Kidney capillary endothelial cell (primary cell): ENCODE measurements at regions not wholly inside any gene's neighbourhood (a gene's known extent, or its start where the extent isn't known, plus 50 kb on each side); places are given as distances from the start of the nearest gene placed in this dataset.

Experiments used
- DNase-seq: peaks from one replicate; pipeline ENCODE4 v3.0.0-alpha.2; 2018; ENCODE audit warnings: low spot score

GRCh38 chr11:131121426-131122333 is 205.4 kb upstream of the SNX19 start:
- DNase-seq = no peak

GRCh38 chr11:131122448-131122847 is 206.2 kb upstream of the SNX19 start:
- DNase-seq = no peak

GRCh38 chr11:131129474-131129873 is 213.2 kb upstream of the SNX19 start:
- DNase-seq = no peak

GRCh38 chr11:131135611-131136010 is 219.3 kb upstream of the SNX19 start:
- DNase-seq = no peak

GRCh38 chr11:131136486-131136885 is 220.2 kb upstream of the SNX19 start:
- DNase-seq = no peak

- DNase-seq = no peak
These were observed 220.8 kb upstream of the SNX19 start for GRCh38 chr11:131137046-131137445.

- no peak for DNase-seq
These were observed 222.5 kb upstream of the SNX19 start for GRCh38 chr11:131138731-131139130.

GRCh38 chr11:131145791-131146190 is 224.6 kb upstream of the NTM start:
- DNase-seq = no peak

GRCh38 chr11:131146827-131147490 is 223.5 kb upstream of the NTM start:
- DNase-seq = no peak

GRCh38 chr11:131154351-131154750 is 216.1 kb upstream of the NTM start:
- no peak for DNase-seq

GRCh38 chr11:131157678-131158077 is 212.7 kb upstream of the NTM start:
- DNase-seq = no peak

- DNase-seq = no peak
These were observed 209.6 kb upstream of the NTM start for GRCh38 chr11:131160846-131161245.

- DNase-seq = no peak
These were observed 206.8 kb upstream of the NTM start for GRCh38 chr11:131163613-131164012.

GRCh38 chr11:131165036-131165435 is 205.4 kb upstream of the NTM start:
- DNase-seq = no peak

GRCh38 chr11:131168839-131169713 is 201.3 kb upstream of the NTM start:
- DNase-seq = no peak

GRCh38 chr11:131172011-131172410 is 198.4 kb upstream of the NTM start:
- no peak for DNase-seq

GRCh38 chr11:131178020-131178419 is 192.4 kb upstream of the NTM start:
- no peak for DNase-seq

- DNase-seq = no peak
These were observed 191.8 kb upstream of the NTM start for GRCh38 chr11:131178596-131178995.

- no peak for DNase-seq
These were observed 190.6 kb upstream of the NTM start for GRCh38 chr11:131179836-131180235.

- DNase-seq = no peak
These were observed 184.5 kb upstream of the NTM start for GRCh38 chr11:131185915-131186314.

GRCh38 chr11:131186629-131187101 is 183.8 kb upstream of the NTM start:
- DNase-seq = no peak

GRCh38 chr11:131190446-131190845 is 180.0 kb upstream of the NTM start:
- DNase-seq = no peak
